NT2/D1 (cell line): ENCODE measurements at regions not wholly inside any gene's neighbourhood (a gene's known extent, or its start where the extent isn't known, plus 50 kb on each side); places are given as distances from the start of the nearest gene placed in this dataset.

Experiments
- YY1 ChIP-seq: IDR thresholded peaks from 2 replicates; pipeline ENCODE4 v1.6.1; 2011; ENCODE audit not compliant: insufficient read length, insufficient read depth
- ZNF274 ChIP-seq: IDR thresholded peaks from 2 replicates; pipeline ENCODE4 v1.6.1; 2011; ENCODE audit warnings: mild to moderate bottlenecking, low read depth, low read length

DNA sequence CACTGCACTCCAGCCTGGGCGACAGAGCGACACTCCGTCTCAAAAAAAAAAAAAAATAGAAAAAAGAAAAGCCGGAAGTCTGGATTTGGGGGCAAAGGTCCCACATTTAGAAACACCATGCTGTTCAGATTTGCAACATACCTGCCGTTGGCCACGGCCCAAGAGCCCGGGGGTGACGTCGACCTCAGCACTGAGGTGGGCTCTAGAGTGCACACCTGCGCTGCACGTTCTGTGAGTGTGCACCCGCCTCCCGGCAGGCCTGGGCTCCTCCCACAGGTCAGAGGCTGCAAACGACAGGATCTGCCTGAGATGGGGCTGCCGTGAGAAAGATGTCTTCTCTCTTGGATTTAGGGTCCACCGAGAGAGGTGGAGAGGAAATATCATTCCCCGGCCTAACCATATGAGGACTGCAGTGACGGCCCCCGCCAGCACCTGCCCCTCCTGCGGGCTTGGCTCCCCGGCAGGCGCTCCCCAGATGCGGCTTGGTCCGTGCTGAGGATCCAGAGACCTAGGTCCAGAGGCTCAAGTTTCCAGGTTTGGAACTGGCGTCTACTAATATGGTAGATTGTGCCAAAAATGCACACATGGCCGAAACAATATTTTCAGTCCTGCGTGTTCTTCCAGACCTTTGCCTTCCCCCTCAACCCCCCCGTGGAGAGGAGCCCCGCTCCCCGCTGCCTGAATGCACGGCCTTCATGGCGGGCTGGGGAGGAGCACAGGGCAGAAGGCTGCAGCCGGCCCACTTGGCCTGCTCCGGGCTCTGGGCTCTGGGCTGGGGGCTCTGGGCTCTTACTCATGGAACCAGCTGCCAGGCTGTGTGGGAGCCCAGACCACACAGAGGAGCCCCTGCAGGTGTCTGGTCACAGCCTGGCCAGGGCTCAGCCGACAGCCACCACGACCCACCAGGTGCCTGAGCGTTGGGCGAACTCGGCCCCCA is 58.8 kb upstream of the FBRSL1 start:
- TF ChIP-seq YY1 (no peak), ZNF274 (no peak)
